ENCODE measurements at regions not wholly inside any gene's neighbourhood (a gene's known extent, or its start where the extent isn't known, plus 50 kb on each side); places are given as distances from the start of the nearest gene placed in this dataset.

DNA sequence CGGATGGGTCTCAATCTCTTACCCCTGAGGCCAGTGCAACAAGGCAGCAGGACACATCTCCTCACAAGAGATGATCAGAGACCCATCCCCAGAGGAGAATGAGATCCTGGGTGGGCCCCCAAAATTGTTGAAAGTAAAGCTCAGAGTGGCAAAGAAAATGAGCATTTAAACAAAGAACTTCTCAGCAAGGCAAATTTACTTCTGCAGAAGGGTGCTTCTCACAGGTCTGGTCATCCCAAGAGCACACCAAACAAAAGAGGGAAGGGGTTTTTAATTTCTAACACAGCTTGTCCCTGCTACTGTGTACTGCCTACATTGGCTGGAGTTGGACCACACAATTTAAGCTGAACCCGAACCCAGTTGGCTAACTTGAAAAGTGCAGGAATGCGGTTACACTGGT is 1628.6 kb upstream of the RAG2 start:
- TF ChIP-seq, protein P1, sequence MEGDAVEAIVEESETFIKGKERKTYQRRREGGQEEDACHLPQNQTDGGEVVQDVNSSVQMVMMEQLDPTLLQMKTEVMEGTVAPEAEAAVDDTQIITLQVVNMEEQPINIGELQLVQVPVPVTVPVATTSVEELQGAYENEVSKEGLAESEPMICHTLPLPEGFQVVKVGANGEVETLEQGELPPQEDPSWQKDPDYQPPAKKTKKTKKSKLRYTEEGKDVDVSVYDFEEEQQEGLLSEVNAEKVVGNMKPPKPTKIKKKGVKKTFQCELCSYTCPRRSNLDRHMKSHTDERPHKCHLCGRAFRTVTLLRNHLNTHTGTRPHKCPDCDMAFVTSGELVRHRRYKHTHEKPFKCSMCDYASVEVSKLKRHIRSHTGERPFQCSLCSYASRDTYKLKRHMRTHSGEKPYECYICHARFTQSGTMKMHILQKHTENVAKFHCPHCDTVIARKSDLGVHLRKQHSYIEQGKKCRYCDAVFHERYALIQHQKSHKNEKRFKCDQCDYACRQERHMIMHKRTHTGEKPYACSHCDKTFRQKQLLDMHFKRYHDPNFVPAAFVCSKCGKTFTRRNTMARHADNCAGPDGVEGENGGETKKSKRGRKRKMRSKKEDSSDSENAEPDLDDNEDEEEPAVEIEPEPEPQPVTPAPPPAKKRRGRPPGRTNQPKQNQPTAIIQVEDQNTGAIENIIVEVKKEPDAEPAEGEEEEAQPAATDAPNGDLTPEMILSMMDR (IDR thresholded peaks at IDR 0.05; ENCODE audit: insufficient read depth, low read length) = no peak
- TF ChIP-seq POLR2AphosphoS5 (IDR thresholded peaks at IDR 0.05; ENCODE audit: low read depth) = no peak
- TF ChIP-seq GABPA (IDR thresholded peaks at IDR 0.05; ENCODE audit: low read depth) = no peak
- TF ChIP-seq SPI1 (IDR thresholded peaks at IDR 0.05; ENCODE audit: borderline replicate concordance, low read depth) = no peak
- TF ChIP-seq, protein P2, sequence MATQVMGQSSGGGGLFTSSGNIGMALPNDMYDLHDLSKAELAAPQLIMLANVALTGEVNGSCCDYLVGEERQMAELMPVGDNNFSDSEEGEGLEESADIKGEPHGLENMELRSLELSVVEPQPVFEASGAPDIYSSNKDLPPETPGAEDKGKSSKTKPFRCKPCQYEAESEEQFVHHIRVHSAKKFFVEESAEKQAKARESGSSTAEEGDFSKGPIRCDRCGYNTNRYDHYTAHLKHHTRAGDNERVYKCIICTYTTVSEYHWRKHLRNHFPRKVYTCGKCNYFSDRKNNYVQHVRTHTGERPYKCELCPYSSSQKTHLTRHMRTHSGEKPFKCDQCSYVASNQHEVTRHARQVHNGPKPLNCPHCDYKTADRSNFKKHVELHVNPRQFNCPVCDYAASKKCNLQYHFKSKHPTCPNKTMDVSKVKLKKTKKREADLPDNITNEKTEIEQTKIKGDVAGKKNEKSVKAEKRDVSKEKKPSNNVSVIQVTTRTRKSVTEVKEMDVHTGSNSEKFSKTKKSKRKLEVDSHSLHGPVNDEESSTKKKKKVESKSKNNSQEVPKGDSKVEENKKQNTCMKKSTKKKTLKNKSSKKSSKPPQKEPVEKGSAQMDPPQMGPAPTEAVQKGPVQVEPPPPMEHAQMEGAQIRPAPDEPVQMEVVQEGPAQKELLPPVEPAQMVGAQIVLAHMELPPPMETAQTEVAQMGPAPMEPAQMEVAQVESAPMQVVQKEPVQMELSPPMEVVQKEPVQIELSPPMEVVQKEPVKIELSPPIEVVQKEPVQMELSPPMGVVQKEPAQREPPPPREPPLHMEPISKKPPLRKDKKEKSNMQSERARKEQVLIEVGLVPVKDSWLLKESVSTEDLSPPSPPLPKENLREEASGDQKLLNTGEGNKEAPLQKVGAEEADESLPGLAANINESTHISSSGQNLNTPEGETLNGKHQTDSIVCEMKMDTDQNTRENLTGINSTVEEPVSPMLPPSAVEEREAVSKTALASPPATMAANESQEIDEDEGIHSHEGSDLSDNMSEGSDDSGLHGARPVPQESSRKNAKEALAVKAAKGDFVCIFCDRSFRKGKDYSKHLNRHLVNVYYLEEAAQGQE (IDR thresholded peaks at IDR 0.05; ENCODE audit: insufficient replicate concordance, low read depth) = no peak

Data from HL-60 (cell line).